Hypothalamus (tissue), 51 donors: ENCODE measurements at regions not wholly inside any gene's neighbourhood (a gene's known extent, or its start where the extent isn't known, plus 50 kb on each side); places are given as distances from the start of the nearest gene placed in this dataset.
"Not testable (repeated sequence)": the region's sequence is repeated elsewhere in the genome, so short reads cannot be mapped to it uniquely, and the experiment has no call there.

Experiments
- DNase-seq, 51 donors: peaks; one replicate each; lab custom pipeline; 2025; lab: John Stamatoyannopoulos, UW

DNA sequence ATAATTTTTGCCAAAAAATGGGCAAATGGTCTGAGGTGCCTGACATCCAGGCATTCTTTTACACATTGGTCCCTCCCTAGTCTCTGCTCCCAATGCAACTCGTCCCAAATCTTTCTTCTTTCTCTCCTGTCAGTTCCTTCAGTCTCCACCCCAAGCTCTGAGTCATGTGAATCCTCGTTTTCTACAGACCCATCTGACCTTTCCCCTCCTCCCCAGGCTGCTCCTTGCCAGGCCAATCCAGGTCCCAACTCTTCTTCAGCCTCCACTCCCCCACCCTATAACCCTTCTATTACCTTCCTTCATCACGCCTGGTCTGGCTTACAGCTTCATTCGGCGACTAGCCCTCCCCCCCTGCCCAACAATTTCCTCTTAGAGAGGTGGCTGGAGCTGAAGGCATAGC is 55.3 kb downstream of the BBS10 start:
- DNase-seq: not testable (repeated sequence)

DNA sequence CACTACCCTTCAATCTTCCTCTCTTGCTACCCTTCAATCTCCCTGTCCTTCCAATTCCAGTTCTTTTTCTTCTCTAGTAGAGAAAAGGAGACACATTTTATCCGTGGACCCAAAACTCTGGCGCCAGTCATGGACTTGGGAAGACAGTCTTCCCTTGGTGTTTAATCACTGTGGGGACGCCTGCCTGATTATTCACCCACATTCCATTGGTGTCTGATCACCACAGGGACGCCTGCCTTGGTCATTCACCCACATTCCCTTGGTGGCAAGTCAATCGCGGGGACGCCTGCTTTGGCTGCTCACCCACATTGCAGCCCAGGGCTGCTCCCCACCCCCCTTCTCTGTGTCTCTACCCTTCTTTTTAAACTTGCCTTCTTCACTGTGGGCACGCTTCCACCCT is 55.9 kb downstream of the BBS10 start:
- not testable (repeated sequence) for DNase-seq

DNA sequence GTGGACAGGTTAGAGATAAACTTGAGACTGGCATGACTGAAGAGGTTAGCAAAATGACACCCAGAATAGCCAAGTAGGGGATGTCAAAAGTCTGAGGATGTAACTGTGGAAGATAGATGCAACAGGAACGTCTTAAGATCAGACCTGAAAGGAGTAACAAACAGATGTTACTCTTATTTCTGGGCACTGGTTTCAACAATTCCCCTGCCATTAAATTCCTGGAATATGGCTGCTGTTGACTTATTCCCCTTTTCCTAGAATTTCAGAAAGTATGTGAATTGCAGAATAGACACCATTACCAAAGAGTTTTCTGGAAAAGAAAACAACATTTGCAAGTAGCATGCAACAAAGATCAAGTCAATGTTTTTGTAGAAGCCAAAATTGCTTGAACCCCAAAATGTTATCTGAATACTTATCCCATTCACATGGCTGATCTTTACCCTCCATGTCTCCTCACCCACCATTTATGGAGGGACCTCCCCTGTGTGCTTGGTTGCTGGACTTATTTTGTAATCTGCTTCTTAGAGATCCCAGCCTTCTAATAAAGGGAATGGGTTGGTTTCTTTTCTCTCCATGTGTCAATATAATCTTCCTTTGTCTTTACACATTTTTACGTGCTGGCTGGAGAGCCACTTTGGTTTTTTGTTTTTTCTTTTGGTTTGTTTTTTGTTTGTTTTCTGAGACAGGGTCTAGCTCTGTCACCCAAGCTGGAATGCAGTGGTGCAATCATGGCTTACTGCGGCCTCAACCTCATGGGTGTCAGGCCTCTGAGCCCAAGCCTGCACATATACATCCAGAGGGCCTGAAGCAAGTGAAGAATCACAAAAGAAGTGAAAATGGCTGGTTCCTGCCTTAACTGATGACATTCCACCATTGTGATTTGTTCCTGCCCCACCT is 57.0 kb downstream of the BBS10 start:
- no peak for DNase-seq

DNA sequence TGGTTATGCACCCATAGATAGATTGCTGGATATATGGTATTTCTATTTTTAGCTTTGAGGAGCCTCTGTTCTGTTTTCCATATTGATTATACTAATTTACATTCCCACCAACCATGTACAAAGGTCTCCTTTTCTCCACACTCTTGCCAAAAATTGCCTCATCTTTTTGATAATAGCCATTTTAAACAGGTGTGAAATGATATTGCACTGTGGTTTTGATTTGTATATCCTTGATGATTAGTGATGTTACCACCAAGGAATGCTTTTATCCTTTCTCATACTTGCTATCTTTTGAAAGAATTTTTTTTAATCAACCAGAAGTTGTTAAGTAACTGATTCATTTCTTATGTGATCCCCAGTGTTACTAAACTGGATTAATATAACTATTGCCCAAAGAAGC is 60.0 kb downstream of the BBS10 start:
- DNase-seq: no peak

DNA sequence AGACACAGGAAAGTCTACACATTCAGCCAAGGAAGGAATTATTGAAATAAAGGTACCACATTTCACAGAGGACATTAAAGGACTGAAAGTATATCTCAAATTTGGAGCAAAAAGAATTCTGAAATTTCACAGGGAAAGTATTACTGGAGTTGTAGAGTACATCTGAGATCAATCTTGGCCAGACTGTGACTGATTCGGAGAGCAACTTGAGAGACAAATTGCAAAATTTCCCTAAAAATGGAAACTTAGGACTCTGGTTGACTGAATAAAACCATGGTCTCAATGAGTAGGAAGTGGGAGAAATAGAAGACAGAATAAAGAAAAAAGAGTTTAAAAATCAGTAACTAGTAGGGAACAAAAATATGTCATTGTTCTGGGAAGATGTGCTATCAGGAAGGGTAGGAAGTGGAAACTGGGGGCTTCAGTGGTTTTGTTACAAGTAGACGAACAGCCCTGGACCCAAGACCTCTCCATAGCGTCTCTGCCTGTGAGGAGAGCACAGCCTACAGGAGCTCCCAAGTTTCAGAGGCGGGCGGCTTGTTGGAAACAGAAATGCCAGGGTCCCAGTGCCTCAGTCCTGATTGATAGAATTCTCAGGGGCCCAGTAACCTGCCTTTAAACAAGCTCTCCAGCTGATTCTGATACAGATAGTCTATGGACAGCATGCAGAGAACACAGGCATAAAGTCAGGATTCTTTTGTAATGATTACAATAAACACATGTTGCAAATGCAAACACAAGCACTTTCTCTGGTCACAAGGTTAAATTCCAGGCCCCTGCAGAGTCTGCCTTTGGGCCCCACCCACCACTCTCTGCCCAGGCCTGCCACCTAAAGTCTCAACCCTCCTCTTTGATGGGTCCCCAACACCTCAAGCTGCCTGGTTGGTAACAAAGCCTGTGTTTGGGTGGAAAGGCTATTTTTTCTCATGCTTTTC is 63.1 kb downstream of the BBS10 start:
- no peak for DNase-seq

DNA sequence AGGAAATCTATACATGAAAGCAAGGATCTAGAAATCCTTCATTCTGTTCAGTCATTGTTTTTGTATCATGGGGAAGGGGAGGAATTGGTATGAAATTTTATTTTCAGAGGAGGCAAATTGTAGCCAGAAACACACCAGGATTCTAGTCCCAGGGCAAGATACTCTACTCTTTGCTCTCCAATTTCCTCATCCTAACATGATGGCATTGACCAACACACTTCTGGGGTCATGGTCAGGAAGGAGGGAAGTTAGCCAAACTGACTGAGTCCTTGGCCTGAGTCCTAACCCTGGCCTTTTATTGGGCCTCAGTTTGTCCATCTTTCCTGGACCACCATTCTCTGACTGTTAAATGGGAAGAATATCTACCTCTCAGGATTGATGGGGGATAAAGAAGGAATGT is 65.5 kb downstream of the BBS10 start:
- DNase-seq: no peak

DNA sequence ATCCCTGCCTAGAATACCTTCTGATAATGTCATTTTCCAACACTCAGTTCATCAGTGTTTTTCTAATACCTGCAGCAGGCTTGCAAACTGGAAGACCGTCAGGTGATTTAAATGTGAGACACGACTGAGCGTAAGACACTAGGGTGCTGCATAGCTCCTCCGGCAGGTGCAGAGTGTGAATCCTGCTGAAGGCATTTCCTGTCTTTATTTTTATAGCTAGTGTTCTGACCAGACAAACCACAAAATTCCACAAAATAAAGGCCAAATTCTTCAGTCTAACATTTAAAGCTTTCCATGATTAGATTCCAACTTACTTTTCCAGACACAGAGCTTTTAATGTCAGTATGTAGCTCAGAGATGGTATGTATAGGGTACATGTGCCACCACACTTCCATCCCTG is 70.7 kb downstream of the BBS10 start:
- no peak for DNase-seq

DNA sequence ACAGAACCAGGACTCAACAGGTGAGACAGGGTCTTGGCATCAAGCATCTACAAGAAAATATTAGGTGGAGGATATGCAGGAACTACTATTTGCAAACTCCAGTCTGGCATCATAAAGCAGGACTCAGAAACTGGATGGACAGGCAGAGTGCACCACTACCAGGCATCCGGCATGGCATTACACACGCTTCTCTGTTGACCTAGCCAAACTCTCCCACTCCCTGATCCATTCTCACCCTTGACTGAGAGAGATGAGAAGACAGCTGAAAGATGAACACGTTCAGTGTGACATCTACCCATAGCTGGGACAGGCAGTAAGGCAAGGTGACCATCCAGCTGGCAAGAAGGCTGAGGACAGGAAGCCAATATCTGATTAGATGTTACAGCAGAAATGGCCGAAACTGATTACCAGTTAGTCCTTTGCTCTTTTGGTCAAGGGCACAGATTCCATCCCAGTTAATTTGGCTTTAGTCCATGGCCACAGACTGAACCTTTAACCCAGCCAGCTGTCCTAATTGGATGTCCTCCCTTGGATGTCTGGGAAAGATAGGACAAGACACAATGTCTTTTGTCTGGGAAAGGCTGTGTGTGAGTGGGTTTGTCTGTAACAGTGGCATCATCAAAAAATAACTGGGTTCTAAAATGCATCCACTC is 71.6 kb downstream of the BBS10 start:
- DNase-seq: no peak

DNA sequence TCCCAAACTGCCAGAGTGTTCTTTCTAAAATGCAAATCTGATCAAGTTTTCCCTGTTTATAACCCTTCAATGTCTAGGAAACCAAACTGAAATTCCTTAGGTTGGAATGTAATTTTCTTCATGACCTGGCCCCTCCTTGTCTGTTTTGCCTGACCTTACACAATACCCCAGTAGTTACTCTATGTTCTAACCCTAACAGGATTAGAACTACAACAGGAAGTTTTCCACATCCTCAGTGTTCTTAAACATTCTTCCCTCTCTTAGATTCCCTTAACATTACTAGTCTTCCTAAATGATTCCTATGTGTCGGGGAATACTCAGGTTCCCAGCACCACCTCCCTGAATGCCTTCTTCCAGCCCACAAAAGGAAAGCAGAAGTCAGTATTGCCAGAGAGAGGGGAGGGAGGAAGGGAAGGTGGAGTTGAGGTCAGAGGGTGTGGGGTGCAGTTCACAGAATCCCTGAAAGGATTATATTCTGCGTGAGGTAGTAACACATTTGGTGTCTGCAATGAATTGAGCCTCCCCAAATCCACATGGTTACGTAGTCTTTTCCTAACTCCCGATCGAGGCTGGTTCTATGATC is 72.6 kb downstream of the BBS10 start:
- DNase-seq: no peak

DNA sequence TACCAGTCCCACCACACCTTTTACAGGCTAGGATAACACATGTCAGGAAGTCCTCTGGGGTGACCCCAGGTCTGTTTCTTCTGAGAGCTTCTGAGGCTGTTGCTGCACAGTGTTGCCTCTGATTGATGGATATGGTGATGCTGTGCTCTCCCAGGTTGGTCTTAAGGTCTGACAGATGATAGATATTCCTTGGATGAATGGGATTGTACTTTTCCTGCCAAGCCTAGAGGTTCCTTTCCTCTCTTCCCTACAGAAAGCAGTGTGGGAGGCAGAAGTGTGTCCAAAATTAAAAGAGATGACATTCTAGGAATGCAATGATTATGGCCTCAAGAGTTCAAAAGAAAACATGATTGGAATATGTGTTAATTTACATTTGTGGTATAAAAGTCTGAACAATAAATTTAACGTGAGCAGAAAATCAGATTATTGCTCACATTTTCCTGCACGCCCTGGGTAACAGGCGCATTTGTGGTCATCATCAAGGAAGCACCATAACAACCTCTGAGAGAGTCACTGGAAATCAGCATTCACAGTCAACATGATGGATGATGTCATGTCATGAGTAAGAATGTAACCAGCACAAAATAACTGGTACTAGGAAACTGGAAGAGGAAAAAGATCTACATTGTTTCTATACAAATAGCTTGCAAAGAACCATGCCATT is 73.7 kb downstream of the BBS10 start:
- no peak for DNase-seq

DNA sequence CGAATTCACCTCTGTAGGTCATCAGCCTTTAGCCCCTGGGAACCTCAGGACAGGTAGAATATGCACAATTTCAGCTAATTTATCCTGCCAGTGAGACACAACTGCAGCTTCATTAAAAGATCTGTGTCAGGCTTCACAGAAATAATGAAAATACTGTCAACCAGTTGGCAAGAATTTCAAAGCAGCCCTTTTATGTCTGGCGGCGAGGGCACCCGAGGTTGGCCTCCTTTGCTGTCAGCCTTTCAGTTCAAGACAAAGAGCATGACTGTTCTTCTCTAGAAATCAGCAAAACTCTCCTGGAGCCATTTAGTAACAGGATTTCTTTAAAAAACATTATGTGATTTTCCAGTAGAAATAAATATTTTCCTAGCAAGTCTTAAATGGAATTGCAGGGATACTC is 75.9 kb downstream of the BBS10 start:
- peak in 38 of 51 donors; percentile 1 to 76 (median 22) for DNase-seq

DNA sequence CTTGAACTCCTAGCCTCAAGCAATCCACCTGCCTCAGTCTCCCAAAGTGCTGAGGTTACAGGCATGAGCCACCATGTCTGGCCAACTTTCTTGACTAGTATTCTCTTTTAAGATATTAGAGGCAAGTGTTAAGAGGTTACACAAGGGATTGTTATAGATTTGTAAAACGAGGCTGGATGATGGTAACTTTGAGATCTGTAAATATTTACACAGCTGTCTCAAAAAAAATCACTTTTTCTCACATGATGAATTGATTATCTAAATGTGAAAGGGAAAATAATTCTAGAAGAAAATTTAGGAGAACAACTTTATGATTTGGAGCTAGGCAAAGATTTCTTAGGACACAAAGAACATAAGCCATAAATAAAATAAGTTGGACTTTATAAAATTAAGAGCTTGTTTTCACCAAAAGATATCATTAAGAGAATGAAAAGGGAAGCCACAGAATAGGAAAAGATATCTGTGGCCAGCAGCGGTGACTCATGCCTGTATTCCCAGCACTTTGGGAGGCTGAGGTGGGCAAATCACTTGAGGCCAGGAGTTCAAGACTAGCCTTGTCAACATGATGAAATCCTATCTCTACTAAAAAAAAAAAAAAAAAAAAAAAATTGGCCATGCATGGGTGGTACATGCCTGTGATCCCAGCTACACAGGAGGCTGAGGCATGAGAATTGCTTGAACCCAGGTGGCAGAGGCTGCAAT is 77.4 kb downstream of the BBS10 start:
- DNase-seq: no peak

DNA sequence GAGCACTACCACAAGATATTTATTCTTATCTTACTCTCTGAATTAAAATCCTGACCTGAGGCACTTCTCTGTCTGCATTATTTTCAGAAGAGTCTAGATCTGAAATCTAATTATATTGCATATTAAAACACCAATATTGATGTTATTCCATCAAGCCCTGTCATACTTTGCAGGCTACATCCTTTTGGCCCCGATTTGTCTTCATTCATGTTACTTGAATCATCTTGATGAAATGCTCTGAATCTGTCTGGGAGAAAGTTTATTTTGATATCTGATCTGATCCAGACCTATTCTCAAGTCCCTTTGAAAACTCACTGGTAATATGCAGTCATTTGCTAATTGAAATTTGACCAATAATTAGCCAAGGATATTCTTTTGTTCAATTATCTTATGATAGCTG is 79.9 kb downstream of the BBS10 start:
- no peak for DNase-seq

DNA sequence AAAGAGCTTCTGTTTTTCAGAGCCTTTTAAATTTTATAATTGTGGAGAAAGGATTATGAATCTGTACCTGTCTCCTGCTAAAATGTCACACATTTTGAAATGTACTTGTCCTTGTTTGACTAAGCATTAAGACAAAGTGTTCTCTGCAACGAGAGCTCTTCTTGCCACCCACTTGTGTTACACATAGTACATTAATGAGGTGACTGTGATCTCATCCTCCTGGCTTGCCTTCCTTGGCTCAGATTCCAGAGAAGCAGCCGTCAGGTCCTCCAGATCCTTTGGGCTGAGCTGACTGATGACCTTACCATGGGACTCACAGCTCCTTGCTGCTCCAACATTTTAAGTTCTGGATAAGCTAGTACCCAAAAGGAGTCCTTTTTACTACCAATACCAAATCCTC is 81.4 kb downstream of the BBS10 start:
- peak in 4 of 51 donors; percentile 4 to 41 (median 8) for DNase-seq

DNA sequence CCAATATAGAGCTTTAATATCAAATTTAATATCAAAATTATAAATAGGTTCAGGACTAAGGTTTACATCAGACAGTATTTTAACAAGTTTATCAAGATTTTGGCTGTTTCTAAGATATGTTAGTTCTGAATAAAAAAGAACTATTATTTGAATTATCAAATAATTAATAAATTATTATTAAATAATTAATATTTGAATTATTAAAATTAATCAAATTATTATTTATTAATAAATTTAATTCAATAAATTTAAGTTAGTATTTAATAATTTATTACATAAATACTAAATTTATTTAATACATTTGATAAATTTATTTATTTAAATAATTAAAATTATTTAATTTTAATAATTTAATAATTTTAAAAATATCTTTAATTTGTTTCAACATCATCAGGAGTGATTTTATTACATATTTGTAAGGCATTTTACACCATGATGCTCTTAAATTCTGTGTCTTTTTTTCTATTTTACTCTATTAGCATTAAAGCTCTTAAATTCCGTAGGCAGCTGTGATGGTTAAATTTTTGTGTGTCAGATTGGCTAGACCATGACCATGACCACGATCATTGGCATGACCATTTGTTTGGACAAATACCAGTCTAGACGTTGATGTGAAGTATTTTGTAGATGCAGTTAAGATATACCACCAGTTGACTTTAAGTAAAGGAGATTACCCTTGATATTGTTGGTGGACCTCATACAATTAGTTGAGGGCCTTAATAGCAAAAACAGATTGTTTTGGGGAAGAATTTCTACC is 82.6 kb downstream of the BBS10 start:
- no peak for DNase-seq

DNA sequence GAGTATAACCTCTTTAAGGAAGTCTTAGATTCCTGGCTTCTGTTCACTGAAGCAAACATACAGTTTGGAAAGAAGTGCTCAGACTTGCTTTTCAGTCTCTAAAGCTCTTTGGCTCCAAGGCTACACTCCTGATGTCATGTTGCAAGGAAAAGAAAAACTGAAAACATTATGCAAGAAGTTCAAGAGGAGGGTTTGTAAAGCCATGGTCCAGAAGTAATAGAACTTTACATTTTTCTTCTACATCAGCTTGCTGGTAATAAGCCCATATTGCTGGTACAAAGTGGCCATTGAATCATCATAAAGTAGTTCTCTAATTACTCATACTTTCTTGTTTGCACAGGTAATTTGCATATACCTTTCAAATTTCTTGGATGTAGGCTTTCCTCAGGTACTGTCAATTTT is 83.6 kb downstream of the BBS10 start:
- no peak for DNase-seq

DNA sequence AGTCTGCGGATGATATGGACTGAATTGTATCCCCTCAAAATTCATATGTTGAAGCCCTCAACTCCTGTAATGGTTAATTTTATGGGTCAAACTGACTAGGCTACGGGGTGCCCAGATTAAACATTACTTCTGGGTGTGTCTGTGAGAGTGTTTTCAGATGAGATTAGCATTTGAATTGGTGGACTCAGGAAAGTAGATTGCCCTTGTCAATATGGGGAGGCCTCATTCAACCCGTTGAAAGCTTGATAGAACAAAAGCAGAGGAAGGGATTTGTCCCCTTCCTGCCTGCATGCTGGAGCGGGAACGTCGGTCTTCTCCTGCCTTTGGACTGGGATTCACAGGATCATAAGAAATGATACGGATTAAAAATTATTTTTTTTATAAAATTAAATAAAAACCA is 84.5 kb downstream of the BBS10 start:
- DNase-seq: no peak

DNA sequence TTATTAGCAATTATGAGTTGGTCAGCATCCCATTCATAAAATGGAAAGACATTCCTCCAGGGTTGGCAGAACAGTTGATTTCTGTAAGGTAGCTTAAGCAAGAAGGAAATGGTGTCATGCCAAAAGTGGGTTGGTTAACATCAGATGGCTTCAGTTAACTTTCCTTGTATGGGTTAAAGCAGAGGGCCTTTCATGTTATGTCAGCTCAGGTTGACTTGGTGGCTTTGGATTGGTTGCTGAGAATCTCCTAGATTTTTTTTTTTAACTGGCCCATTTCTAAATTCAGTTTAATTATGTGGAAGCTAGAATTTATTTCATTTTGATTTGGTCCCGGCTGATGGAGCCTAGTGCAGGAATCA is 87.8 kb downstream of the BBS10 start:
- no peak for DNase-seq
